ENCODE measurements at regions not wholly inside any gene's neighbourhood (a gene's known extent, or its start where the extent isn't known, plus 50 kb on each side); places are given as distances from the start of the nearest gene placed in this dataset.

GRCh38 chr14:87013583-87013982, 979.4 kb downstream of the GALC start:
- H3K4me3 ChIP-seq (ENCODE audit: low read depth, low read length): no peak overlapping the region
- no peak for TF ChIP-seq CTCF (IDR thresholded peaks at IDR 0.05; ENCODE audit: control insufficient read depth, extremely low read depth, insufficient read depth)
- DNase-seq (ENCODE audit: low read depth): no peak

GRCh38 chr14:87008965-87009364, 984.0 kb downstream of the GALC start:
- no peak for TF ChIP-seq CTCF (IDR thresholded peaks at IDR 0.05; ENCODE audit: control insufficient read depth, extremely low read depth, insufficient read depth)
- H3K4me3 ChIP-seq (ENCODE audit: low read depth, low read length): no peak overlapping the region
- no peak for DNase-seq (ENCODE audit: low read depth)

- no peak overlapping the region for H3K4me3 ChIP-seq (ENCODE audit: low read depth, low read length)
- DNase-seq (ENCODE audit: low read depth): no peak
- TF ChIP-seq CTCF (IDR thresholded peaks at IDR 0.05; ENCODE audit: control insufficient read depth, extremely low read depth, insufficient read depth): no peak
Measured at GRCh38 chr14:87005280-87005679, 987.7 kb downstream of the GALC start.

GRCh38 chr14:87002776-87003175, 990.2 kb downstream of the GALC start:
- H3K4me3 ChIP-seq (ENCODE audit: low read depth, low read length): no peak overlapping the region
- DNase-seq (ENCODE audit: low read depth): no peak
- TF ChIP-seq CTCF (IDR thresholded peaks at IDR 0.05; ENCODE audit: control insufficient read depth, extremely low read depth, insufficient read depth): no peak

GRCh38 chr14:87001333-87001732, 991.6 kb downstream of the GALC start:
- no peak for DNase-seq (ENCODE audit: low read depth)
- H3K4me3 ChIP-seq (ENCODE audit: low read depth, low read length): no peak overlapping the region
- no peak for TF ChIP-seq CTCF (IDR thresholded peaks at IDR 0.05; ENCODE audit: control insufficient read depth, extremely low read depth, insufficient read depth)

- no peak for DNase-seq (ENCODE audit: low read depth)
- no peak for TF ChIP-seq CTCF (IDR thresholded peaks at IDR 0.05; ENCODE audit: control insufficient read depth, extremely low read depth, insufficient read depth)
- no peak overlapping the region for H3K4me3 ChIP-seq (ENCODE audit: low read depth, low read length)
Measured at GRCh38 chr14:87000081-87000480, 992.9 kb downstream of the GALC start.

- TF ChIP-seq CTCF (IDR thresholded peaks at IDR 0.05; ENCODE audit: control insufficient read depth, extremely low read depth, insufficient read depth): no peak
- H3K4me3 ChIP-seq (ENCODE audit: low read depth, low read length): no peak overlapping the region
- no peak for DNase-seq (ENCODE audit: low read depth)
Measured at GRCh38 chr14:86999036-86999435, 993.9 kb downstream of the GALC start.
